IMR-90 (cell line): ENCODE measurements at regions not wholly inside any gene's neighbourhood (a gene's known extent, or its start where the extent isn't known, plus 50 kb on each side); places are given as distances from the start of the nearest gene placed in this dataset.

Source experiments
- ATAC-seq: fragments of 200-7000 bp; cut with Tn5 transposase; 2 replicates; pipeline ENCODE4 v1.9.1; 2020; ENCODE audit warnings: low read depth, mild to moderate bottlenecking, moderate library complexity
- BruUV-seq: library from RNA; stranded (reverse); fragments of 400-500 nt; replicated peaks from 2 replicates; lab custom pipeline; 2021; lab: Mats Ljungman, UMichigan
- CTCF ChIA-PET: fragments of 300-600 bp; formaldehyde crosslinking; extraction: SDS; loops from one replicate; lab custom pipeline; 2021; ENCODE audit warnings: antibody characterized with exemption; lab: Yijun Ruan, JAX
- POLR2A ChIA-PET: fragments of 300-600 bp; sonication (Branson Sonifier 250); formaldehyde crosslinking; loops from one replicate; lab custom pipeline; 2022; ENCODE audit warnings: antibody characterized with exemption; ENCODE audit not compliant: unreplicated experiment; lab: Charles Lee
- DNase-seq: peaks from one replicate; pipeline ENCODE4 v3.0.0; 2013
- H2AFZ ChIP-seq: replicated peaks from 2 replicates; pipeline ENCODE3; 2013; ENCODE audit warnings: low read length, mild to moderate bottlenecking; ENCODE audit not compliant: poor library complexity
- H2AK5ac ChIP-seq: 2 replicates; pipeline ENCODE4 v1.6.1; 2013; ENCODE audit warnings: low read depth, low read length, inconsistent platforms
- H2AK9ac ChIP-seq: replicated peaks from 2 replicates; pipeline ENCODE3; 2013; ENCODE audit warnings: mild to moderate bottlenecking, low read depth, low read length, moderate library complexity; ENCODE audit not compliant: poor library complexity
- H2BK120ac ChIP-seq: 2 replicates; pipeline ENCODE4 v1.6.1; 2013; ENCODE audit warnings: low read depth, low read length, inconsistent platforms
- H2BK15ac ChIP-seq: 3 replicates; pipeline ENCODE4 v1.6.1; 2013; ENCODE audit warnings: low read depth, low read length, inconsistent platforms
- H2BK20ac ChIP-seq: 2 replicates; pipeline ENCODE4 v1.6.1; 2013; ENCODE audit warnings: low read depth, mild to moderate bottlenecking, inconsistent platforms, low read length, moderate library complexity
- H2BK5ac ChIP-seq: 2 replicates; pipeline ENCODE4 v1.6.1; 2013; ENCODE audit warnings: mild to moderate bottlenecking, low read depth, low read length, inconsistent platforms; ENCODE audit not compliant: poor library complexity, severe bottlenecking
- H3K14ac ChIP-seq: replicated peaks from 2 replicates; pipeline ENCODE4 v1.6.1; 2013; ENCODE audit warnings: low read depth, low read length, inconsistent platforms
- H3K18ac ChIP-seq: 2 replicates; pipeline ENCODE4 v1.6.1; 2013; ENCODE audit warnings: low read depth, low read length, control low read depth
- H3K23ac ChIP-seq: 2 replicates; pipeline ENCODE4 v1.6.1; 2013; ENCODE audit warnings: low read depth, low read length, inconsistent platforms
- H3K27ac ChIP-seq: 2 replicates; pipeline ENCODE4 v1.5.1; 2013; ENCODE audit warnings: mild to moderate bottlenecking, control low read depth, low read length; ENCODE audit not compliant: insufficient read depth
- H3K27me3 ChIP-seq: 2 replicates; pipeline ENCODE4 v1.6.1; 2013; ENCODE audit warnings: low read length; ENCODE audit not compliant: control insufficient read depth, insufficient read depth
- H3K36me3 ChIP-seq: 2 replicates; pipeline ENCODE4 v1.6.1; 2013; ENCODE audit warnings: low read length, mixed read lengths; ENCODE audit not compliant: control insufficient read depth, insufficient read depth
- H3K4ac ChIP-seq: 2 replicates; pipeline ENCODE4 v1.6.1; 2013; ENCODE audit warnings: low read depth, low read length, inconsistent platforms
- H3K4me1 ChIP-seq: 2 replicates; pipeline ENCODE4 v1.6.1; 2013; ENCODE audit warnings: low read length, mixed read lengths; ENCODE audit not compliant: control insufficient read depth, insufficient read depth
- H3K4me2 ChIP-seq: 2 replicates; pipeline ENCODE4 v1.6.1; 2013; ENCODE audit warnings: low read depth, mild to moderate bottlenecking, control low read depth, low read length, moderate library complexity
- H3K4me3 ChIP-seq: 2 replicates; pipeline ENCODE4 v1.5.1; 2013; ENCODE audit warnings: low read depth, mild to moderate bottlenecking, control low read depth, low read length, moderate library complexity; ENCODE audit not compliant: insufficient read depth
- H3K56ac ChIP-seq: 2 replicates; pipeline ENCODE4 v1.6.1; 2013; ENCODE audit warnings: low read length, inconsistent platforms; ENCODE audit not compliant: insufficient read depth; ENCODE audit errors: extremely low read depth
- H3K79me1 ChIP-seq, 2 experiments: 2 replicates each; pipeline ENCODE4 v1.6.1; 2013; ENCODE audit warnings: low read length in 2 of 2, inconsistent platforms in 1 of 2, low read depth in 1 of 2
- H3K9ac ChIP-seq: 2 replicates; pipeline ENCODE4 v1.6.1; 2013; ENCODE audit warnings: low read depth, low read length, control low read depth
- H3K9me1 ChIP-seq: 2 replicates; pipeline ENCODE4 v1.6.1; 2013; ENCODE audit warnings: low read length, inconsistent platforms; ENCODE audit not compliant: insufficient read depth
- H3K9me3 ChIP-seq: 2 replicates; pipeline ENCODE4 v1.6.1; 2013; ENCODE audit warnings: low read length; ENCODE audit not compliant: control insufficient read depth, insufficient read depth
- H4K20me1 ChIP-seq: 2 replicates; pipeline ENCODE4 v1.6.1; 2013; ENCODE audit warnings: low read length, inconsistent platforms; ENCODE audit not compliant: insufficient read depth
- H4K5ac ChIP-seq: 2 replicates; pipeline ENCODE4 v1.6.1; 2013; ENCODE audit warnings: mild to moderate bottlenecking, low read depth, low read length, control low read depth
- H4K8ac ChIP-seq, 2 experiments: 2 replicates each; pipeline ENCODE4 v1.6.1; 2013; ENCODE audit warnings: low read depth in 2 of 2, low read length in 2 of 2, control low read depth in 1 of 2, inconsistent platforms in 1 of 2
- H4K91ac ChIP-seq: 2 replicates; pipeline ENCODE4 v1.6.1; 2013; ENCODE audit warnings: low read depth, low read length, inconsistent platforms; ENCODE audit not compliant: insufficient read depth
- MAFK ChIP-seq: IDR thresholded peaks from 2 replicates; pipeline ENCODE4 v1.6.1; 2012; ENCODE audit warnings: low read depth, low read length, improper control_type of control experiment
- WGBS, 2 experiments: methylation state at CpG; one replicate each; pipeline versions ENCODE4 v1.1.5 to v1.1.7; 2013; ENCODE audit warnings: missing lambda C conversion rate in 2 of 2; ENCODE audit not compliant: insufficient read length in 1 of 2; ENCODE audit errors: extremely low coverage in 2 of 2; 5-methylcytosine and 5-hydroxymethylcytosine counted together
- dilution Hi-C: fragments of 300-500 bp; cut with HindIII; formaldehyde crosslinking; loops from one replicate; pipeline ENCODE4 v1.14.3; 2018; ENCODE audit warnings: low sequenced_read_pairs; ENCODE audit not compliant: unreplicated experiment
- in situ Hi-C: fragments of 300-500 bp; cut with MboI; formaldehyde crosslinking; loops from 3 replicates; pipeline ENCODE4 v1.14.3; 2019; ENCODE audit warnings: low sequenced_read_pairs, inconsistent platforms, mixed read lengths
- intact Hi-C: fragments of 100-400 bp; cut with micrococcal nuclease; formaldehyde crosslinking; loops from 2 replicates; pipeline ENCODE4 v1.10.0; 2022
- TF ChIP-seq, protein P1 (sequence below): fragments of 150-350 bp; IDR thresholded peaks from 2 replicates; pipeline ENCODE4 v1.6.1; 2016; ENCODE audit warnings: low read depth, mild to moderate bottlenecking, low read length, moderate library complexity, borderline replicate concordance

DNA sequence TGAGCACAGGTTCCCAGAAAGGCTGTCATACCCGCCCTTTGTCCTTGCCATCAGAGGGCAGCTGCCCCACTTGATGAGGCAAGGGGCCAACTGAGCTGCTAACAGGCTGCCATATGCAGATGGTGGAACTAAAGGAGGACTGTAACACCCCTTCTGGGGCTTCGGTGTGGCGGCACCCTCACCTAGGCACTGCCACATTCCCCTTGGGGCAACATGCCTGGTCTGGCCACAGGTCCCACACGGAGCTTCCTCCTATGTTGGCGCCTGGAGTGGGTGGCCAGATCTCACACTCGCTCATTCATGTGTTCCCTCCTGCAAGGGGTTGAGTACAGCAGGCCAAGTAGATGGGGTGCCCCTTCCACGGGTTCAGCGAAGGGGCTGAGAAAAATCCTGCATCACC, 777.4 kb upstream of the CHD1 start:
- no peak overlapping the region for H2AFZ ChIP-seq
- H3K4me3 ChIP-seq = no peak overlapping the region
- CTCF ChIA-PET = no interaction called here
- H4K91ac ChIP-seq = no peak overlapping the region
- no peak overlapping the region for H3K23ac ChIP-seq
- no peaks in the 10 kb centered on the region for H3K4me1 ChIP-seq
- H2BK20ac ChIP-seq = no peak overlapping the region
- H3K9me1 ChIP-seq = no peaks in the 10 kb centered on the region
- no peak overlapping the region for H2AK9ac ChIP-seq
- ATAC-seq (no peak), DNase-seq (no peak)
- no peak overlapping the region for H3K9ac ChIP-seq
- no peak overlapping the region for H3K14ac ChIP-seq
- H3K9me3 ChIP-seq = peaks cover 10% of the 10 kb centered on the region
- TF ChIP-seq, protein P1, sequence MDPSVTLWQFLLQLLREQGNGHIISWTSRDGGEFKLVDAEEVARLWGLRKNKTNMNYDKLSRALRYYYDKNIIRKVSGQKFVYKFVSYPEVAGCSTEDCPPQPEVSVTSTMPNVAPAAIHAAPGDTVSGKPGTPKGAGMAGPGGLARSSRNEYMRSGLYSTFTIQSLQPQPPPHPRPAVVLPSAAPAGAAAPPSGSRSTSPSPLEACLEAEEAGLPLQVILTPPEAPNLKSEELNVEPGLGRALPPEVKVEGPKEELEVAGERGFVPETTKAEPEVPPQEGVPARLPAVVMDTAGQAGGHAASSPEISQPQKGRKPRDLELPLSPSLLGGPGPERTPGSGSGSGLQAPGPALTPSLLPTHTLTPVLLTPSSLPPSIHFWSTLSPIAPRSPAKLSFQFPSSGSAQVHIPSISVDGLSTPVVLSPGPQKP = no peak
- TF ChIP-seq MAFK = no peak
- H4K5ac ChIP-seq = no peak overlapping the region
- no peak overlapping the region for H3K4ac ChIP-seq
- no peak overlapping the region for H2BK15ac ChIP-seq
- in situ Hi-C loops = no loop called here
- no peak overlapping the region for H3K27ac ChIP-seq
- dilution Hi-C loops = no loop called here
- POLR2A ChIA-PET = no interaction called here
- no peak overlapping the region for H2BK120ac ChIP-seq
- no peak overlapping the region for H4K8ac ChIP-seq
- no peak overlapping the region for H3K18ac ChIP-seq
- intact Hi-C loops = no loop called here
- H2BK5ac ChIP-seq = no peak overlapping the region
- H3K56ac ChIP-seq = no peak overlapping the region
- no peak overlapping the region for H2AK5ac ChIP-seq
- no peaks in the 10 kb centered on the region for H3K36me3 ChIP-seq
- no peaks in the 10 kb centered on the region for H3K27me3 ChIP-seq
- no peaks in the 10 kb centered on the region for H3K79me1 ChIP-seq
- H4K20me1 ChIP-seq = no peaks in the 10 kb centered on the region
- no TSS peak for BruUV-seq
- no peak overlapping the region for H3K4me2 ChIP-seq
- WGBS, 2 experiments = no CpG with 5 or more reads among the region's 8 CpGs
